Nephron progenitor cell (in vitro differentiated cells): ENCODE measurements at regions not wholly inside any gene's neighbourhood (a gene's known extent, or its start where the extent isn't known, plus 50 kb on each side); places are given as distances from the start of the nearest gene placed in this dataset.

Experiments used
- DNase-seq: peaks from one replicate; pipeline ENCODE4 v3.0.0; 2021
- H3K27ac Mint-ChIP-seq: 2 replicates; pipeline ENCODE4 v1.8.0; 2021; ENCODE audit warnings: mild to moderate bottlenecking, moderate library complexity, mixed read lengths
- H3K27me3 Mint-ChIP-seq: 2 replicates; pipeline ENCODE4 v1.8.0; 2021; ENCODE audit warnings: mild to moderate bottlenecking, low read depth, mixed read lengths; ENCODE audit not compliant: poor library complexity
- H3K36me3 Mint-ChIP-seq: 2 replicates; pipeline ENCODE4 v1.8.0; 2021; ENCODE audit warnings: low read depth, mixed read lengths
- H3K4me1 Mint-ChIP-seq: 2 replicates; pipeline ENCODE4 v1.8.0; 2021; ENCODE audit warnings: mixed read lengths
- H3K4me3 Mint-ChIP-seq: 2 replicates; pipeline ENCODE4 v1.8.0; 2021; ENCODE audit warnings: mild to moderate bottlenecking, moderate library complexity, mixed read lengths
- H3K9me3 Mint-ChIP-seq: 2 replicates; pipeline ENCODE4 v1.8.0; 2021; ENCODE audit warnings: mild to moderate bottlenecking, moderate library complexity, mixed read lengths
- TF ChIP-seq, protein P1 (sequence below): fragments of 200-600 bp; sonication (generic); IDR thresholded peaks from 2 replicates; pipeline ENCODE4 v1.5.0; 2021; ENCODE audit warnings: antibody characterized with exemption

DNA sequence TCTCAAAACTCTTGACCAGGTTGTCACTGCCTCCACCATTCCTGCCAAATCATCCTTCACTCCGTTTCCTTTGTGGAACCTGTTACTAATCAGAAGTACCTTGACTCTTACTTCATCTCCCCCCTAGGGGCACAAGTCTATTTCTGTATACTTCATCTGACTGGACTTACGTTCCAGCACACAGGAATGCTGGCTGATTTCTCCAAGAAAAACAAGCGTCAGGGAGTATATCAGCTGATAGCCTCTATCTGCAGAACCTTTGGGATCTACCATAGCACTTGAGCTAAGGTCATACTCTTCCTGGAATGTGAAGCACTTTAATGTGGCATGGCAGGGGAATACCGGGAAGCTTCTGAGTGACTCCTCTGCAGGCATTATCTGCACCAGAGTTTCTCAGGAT is 178.1 kb upstream of the MOCS1 start:
- H3K36me3 Mint-ChIP-seq: no peaks in the 10 kb centered on the region
- no peak for DNase-seq
- peaks cover 12% of the 10 kb centered on the region for H3K27me3 Mint-ChIP-seq
- TF ChIP-seq, protein P1, sequence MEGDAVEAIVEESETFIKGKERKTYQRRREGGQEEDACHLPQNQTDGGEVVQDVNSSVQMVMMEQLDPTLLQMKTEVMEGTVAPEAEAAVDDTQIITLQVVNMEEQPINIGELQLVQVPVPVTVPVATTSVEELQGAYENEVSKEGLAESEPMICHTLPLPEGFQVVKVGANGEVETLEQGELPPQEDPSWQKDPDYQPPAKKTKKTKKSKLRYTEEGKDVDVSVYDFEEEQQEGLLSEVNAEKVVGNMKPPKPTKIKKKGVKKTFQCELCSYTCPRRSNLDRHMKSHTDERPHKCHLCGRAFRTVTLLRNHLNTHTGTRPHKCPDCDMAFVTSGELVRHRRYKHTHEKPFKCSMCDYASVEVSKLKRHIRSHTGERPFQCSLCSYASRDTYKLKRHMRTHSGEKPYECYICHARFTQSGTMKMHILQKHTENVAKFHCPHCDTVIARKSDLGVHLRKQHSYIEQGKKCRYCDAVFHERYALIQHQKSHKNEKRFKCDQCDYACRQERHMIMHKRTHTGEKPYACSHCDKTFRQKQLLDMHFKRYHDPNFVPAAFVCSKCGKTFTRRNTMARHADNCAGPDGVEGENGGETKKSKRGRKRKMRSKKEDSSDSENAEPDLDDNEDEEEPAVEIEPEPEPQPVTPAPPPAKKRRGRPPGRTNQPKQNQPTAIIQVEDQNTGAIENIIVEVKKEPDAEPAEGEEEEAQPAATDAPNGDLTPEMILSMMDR: no peak
- H3K9me3 Mint-ChIP-seq: peaks cover 18% of the 10 kb centered on the region
- no peak overlapping the region for H3K27ac Mint-ChIP-seq
- no peaks in the 10 kb centered on the region for H3K4me1 Mint-ChIP-seq
- no peak overlapping the region for H3K4me3 Mint-ChIP-seq

DNA sequence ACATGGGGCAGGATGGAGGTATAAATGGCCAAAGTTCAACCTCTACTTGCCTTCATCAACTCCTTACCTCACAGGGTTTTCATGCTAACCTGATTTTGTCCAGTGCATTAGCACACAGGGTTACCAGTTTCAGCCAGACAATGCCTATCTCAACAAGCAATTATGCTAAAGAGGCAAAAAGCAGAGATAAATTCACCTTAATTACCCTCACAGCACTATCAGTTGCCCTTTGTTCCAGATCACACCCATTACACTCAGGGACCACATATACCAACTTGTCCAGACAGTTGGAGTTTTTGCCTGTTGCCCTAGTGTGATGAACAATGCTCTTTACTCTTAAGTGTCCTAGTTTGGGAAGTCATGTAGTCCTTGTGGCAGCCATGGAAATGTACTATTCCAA is 174.5 kb upstream of the MOCS1 start:
- H3K4me3 Mint-ChIP-seq: no peak overlapping the region
- no peak overlapping the region for H3K27ac Mint-ChIP-seq
- no peak for DNase-seq
- TF ChIP-seq, protein P1: no peak
- H3K36me3 Mint-ChIP-seq: no peaks in the 10 kb centered on the region
- H3K9me3 Mint-ChIP-seq: peaks cover 18% of the 10 kb centered on the region
- no peaks in the 10 kb centered on the region for H3K4me1 Mint-ChIP-seq
- peaks cover 6% of the 10 kb centered on the region for H3K27me3 Mint-ChIP-seq

DNA sequence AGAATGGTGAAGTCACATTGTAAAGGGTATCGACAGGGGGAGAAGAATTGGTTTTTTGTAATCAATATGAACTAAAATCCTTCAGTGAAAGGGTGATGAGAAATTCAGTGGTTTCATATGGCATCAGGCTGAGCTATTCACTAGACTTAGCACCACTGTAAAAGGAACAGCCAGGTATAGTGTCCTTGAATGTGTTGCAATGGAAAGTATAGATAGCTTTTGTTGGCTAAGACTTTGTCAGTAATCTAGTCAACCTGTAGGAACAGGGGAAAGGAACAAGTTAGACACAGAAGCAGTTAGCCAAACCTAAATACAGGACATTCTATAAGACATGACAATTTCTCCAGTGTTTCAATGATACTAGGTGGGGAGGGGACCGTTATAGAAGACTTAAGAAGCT is 172.6 kb upstream of the MOCS1 start:
- TF ChIP-seq, protein P1: no peak
- no peak for DNase-seq
- peaks cover 18% of the 10 kb centered on the region for H3K9me3 Mint-ChIP-seq
- peaks cover 6% of the 10 kb centered on the region for H3K27me3 Mint-ChIP-seq
- H3K4me3 Mint-ChIP-seq: no peak overlapping the region
- no peak overlapping the region for H3K27ac Mint-ChIP-seq
- no peaks in the 10 kb centered on the region for H3K4me1 Mint-ChIP-seq
- H3K36me3 Mint-ChIP-seq: no peaks in the 10 kb centered on the region

DNA sequence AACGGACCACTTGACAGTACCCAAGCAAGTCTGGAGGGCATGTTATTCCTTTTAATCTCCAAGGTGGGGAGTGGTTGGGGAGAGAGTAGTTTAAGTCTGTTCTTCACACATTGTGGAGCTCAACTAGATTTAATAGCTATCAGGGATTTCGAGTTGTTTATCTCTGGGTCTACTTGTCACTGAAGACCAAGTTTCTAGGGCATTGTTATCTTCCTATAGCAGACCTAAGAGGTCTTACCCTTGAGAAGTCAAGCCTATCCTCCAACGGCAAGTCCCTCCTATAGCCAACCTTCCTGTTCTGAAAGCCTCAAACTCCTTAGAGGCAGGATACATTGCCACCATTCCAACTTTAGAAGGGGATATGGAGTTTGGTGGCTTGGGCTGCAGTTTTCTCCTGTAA is 164.5 kb upstream of the MOCS1 start:
- Mint-ChIP-seq H3K27me3 (peaks cover 8% of the 10 kb centered on the region), H3K36me3 (no peaks in the 10 kb centered on the region), H3K4me3 (no peak overlapping the region), H3K9me3 (no peaks in the 10 kb centered on the region), H3K27ac (no peak overlapping the region), H3K4me1 (no peaks in the 10 kb centered on the region)
- no peak for DNase-seq
- TF ChIP-seq, protein P1: no peak

DNA sequence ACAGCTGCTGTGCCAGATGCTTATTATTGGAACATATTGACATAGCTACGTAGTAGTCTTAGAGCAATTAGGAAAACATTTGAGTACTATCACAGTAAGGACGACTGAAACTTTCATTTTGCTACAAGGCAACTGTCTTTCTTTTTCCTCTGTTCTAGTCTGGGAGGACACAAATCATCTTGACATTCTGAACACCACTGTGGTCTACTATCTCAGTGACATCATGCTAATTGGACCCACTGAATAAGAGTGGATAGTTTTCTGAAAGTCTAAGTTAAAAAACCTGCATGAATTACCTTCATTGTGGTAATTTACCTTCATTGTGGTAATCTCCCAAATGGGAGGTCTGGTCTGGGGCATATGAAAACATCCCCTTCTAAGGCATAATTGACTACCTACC is 163.3 kb upstream of the MOCS1 start:
- DNase-seq: no peak
- H3K27ac Mint-ChIP-seq: no peak overlapping the region
- no peaks in the 10 kb centered on the region for H3K9me3 Mint-ChIP-seq
- TF ChIP-seq, protein P1: no peak
- H3K27me3 Mint-ChIP-seq: peaks cover 8% of the 10 kb centered on the region
- no peaks in the 10 kb centered on the region for H3K36me3 Mint-ChIP-seq
- H3K4me3 Mint-ChIP-seq: no peak overlapping the region
- H3K4me1 Mint-ChIP-seq: no peaks in the 10 kb centered on the region

DNA sequence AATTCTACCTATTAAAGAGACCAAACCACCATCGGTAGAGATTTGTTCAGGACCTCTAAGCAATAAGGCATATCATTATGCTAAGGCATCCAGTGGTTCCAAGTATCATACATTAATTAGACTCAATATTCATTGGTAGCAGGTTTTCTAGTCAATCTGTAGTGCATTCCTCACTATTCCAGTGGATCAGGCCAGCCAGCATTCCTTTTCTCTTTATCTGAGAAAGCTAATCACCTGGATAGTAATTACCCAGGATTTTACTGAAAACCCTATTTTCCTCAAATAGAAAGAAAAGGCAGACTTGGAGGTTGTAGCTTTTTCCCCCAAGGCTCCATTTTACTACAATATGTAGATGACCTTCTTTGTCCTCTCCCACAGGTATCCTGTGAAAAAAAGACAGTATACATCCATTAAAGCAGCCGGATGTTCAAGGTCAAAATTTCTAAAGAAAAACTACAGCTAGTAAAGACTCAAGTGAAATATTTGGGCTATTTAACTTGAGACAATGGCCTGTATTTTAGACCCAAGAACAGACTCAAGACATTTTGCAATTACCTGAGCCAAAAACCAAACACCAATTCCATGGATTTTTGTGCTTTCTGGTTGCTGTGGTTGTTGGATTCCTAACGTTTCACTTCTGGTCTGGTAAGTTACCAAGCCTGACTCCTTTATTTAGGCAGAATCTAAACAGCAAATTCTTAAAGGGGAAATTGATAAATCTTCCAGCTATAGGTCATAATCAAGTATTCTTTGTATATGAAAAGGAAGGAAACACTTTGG is 149.1 kb upstream of the MOCS1 start:
- Mint-ChIP-seq H3K36me3 (no peaks in the 10 kb centered on the region), H3K4me3 (no peak overlapping the region), H3K27me3 (peaks cover 6% of the 10 kb centered on the region), H3K4me1 (no peaks in the 10 kb centered on the region), H3K9me3 (no peaks in the 10 kb centered on the region), H3K27ac (no peak overlapping the region)
- no peak for DNase-seq
- TF ChIP-seq, protein P1: no peak
